A549 (cell line): ENCODE measurements at regions not wholly inside any gene's neighbourhood (a gene's known extent, or its start where the extent isn't known, plus 50 kb on each side); places are given as distances from the start of the nearest gene placed in this dataset.

Experiments used
- ATAC-seq, 2 experiments: fragments of 200-7000 bp in 1 of 2; fragments of >200 bp in 1 of 2; cut with Nextera tagmentation in 1 of 2; cut with Tn5 transposase in 1 of 2; 3 replicates each; pipeline versions ENCODE4 v1.8.0 to v1.9.1; 2018 to 2020; ENCODE audit warnings: mild to moderate bottlenecking in 1 of 2, moderate library complexity in 1 of 2
- CTCF ChIA-PET: fragments of 300-600 bp; sonication (Branson Sonifier 250); formaldehyde crosslinking; extraction: SDS; loops from one replicate; lab custom pipeline; 2021; ENCODE audit warnings: antibody characterized with exemption, inconsistent platforms; lab: Yijun Ruan, JAX
- POLR2A ChIA-PET: fragments of 350-600 bp; formaldehyde crosslinking; extraction: SDS; loops from one replicate; lab custom pipeline; 2021; ENCODE audit warnings: antibody characterized with exemption, inconsistent platforms; lab: Yijun Ruan, JAX
- DNase-seq, 2 experiments: peaks; one replicate each; pipeline versions ENCODE4 v3.0.0 to v3.0.0-alpha.2; 2011 to 2016; ENCODE audit warnings: low read depth in 1 of 2, low spot score in 1 of 2
- FAIRE-seq: peaks from 2 replicates; lab custom pipeline; 2011; peaks lifted over from hg19 to GRCh38; lab: Jason Lieb, UNC
- H3K27ac ChIP-seq, 2 experiments: fragments of >200 bp; sonication (Bioruptor Twin); formaldehyde crosslinking; 3 replicates each; pipeline ENCODE4 v1.5.1; 2016 to 2017
- H3K4me1 ChIP-seq: fragments of >200 bp; sonication (Bioruptor Twin); formaldehyde crosslinking; 3 replicates; pipeline ENCODE4 v1.6.1; 2016
- H3K4me2 ChIP-seq: fragments of >200 bp; sonication (Bioruptor Twin); formaldehyde crosslinking; 3 replicates; pipeline ENCODE4 v1.6.1; 2016
- H3K4me3 ChIP-seq: fragments of >200 bp; sonication (Bioruptor Twin); formaldehyde crosslinking; 3 replicates; pipeline ENCODE4 v1.5.1; 2016
- H3K9me3 ChIP-seq: fragments of >200 bp; sonication (Bioruptor Twin); formaldehyde crosslinking; 3 replicates; pipeline ENCODE4 v1.6.1; 2016
- CBX2 ChIP-seq: fragments of 200-600 bp; sonication (generic); IDR thresholded peaks from 2 replicates; pipeline ENCODE4 v1.6.1; 2016; ENCODE audit warnings: low read depth, mild to moderate bottlenecking, borderline replicate concordance
- CHD4 ChIP-seq: fragments of 200-600 bp; sonication (generic); IDR thresholded peaks from 2 replicates; pipeline ENCODE4 v1.6.1; 2016; ENCODE audit warnings: antibody characterized with exemption, mild to moderate bottlenecking, borderline replicate concordance
- EP300 ChIP-seq, 2 experiments: fragments of >200 bp; sonication (Bioruptor Twin); formaldehyde crosslinking; IDR thresholded peaks; 2 replicates in 1 of 2; 3 replicates in 1 of 2; pipeline ENCODE4 v1.6.1; 2016 to 2017
- ESRRA ChIP-seq: fragments of 150-350 bp; IDR thresholded peaks from 2 replicates; pipeline ENCODE4 v1.6.1; 2014; ENCODE audit warnings: mild to moderate bottlenecking, low read length, borderline replicate concordance
- FOSL2 ChIP-seq, 2 experiments: fragments of 450-650 bp in 1 of 2; fragments of >200 bp in 1 of 2; sonication (Bioruptor Twin) in 1 of 2; formaldehyde crosslinking; IDR thresholded peaks; 2 replicates each; pipeline versions ENCODE4 v1.5.0 to v1.6.1; 2016 to 2020; ENCODE audit warnings: mild to moderate bottlenecking in 1 of 2, moderate library complexity in 1 of 2
- GATA3 ChIP-seq: IDR thresholded peaks from 2 replicates; pipeline ENCODE4 v1.6.1; 2012; ENCODE audit warnings: borderline replicate concordance
- HOXB5 ChIP-seq: fragments of 250-450 bp; sonication (Bioruptor Pico); IDR thresholded peaks from 2 replicates; pipeline ENCODE4 v1.5.0; 2020; ENCODE audit warnings: mild to moderate bottlenecking, moderate library complexity
- JUN ChIP-seq, 2 experiments: fragments of >200 bp; sonication (Bioruptor Twin); formaldehyde crosslinking; IDR thresholded peaks; 2 replicates in 1 of 2; 3 replicates in 1 of 2; pipeline ENCODE4 v1.6.1; 2016 to 2017
- MAFK ChIP-seq: fragments of 450-650 bp; IDR thresholded peaks from 2 replicates; pipeline ENCODE4 v1.6.1; 2014; ENCODE audit not compliant: partially characterized antibody
- NPAS2 ChIP-seq: fragments of 250-450 bp; sonication (Bioruptor Pico); IDR thresholded peaks from 2 replicates; pipeline ENCODE4 v1.8.0; 2022; ENCODE audit warnings: mild to moderate bottlenecking, moderate library complexity, borderline replicate concordance
- RFX5 ChIP-seq: fragments of 450-650 bp; IDR thresholded peaks from 2 replicates; pipeline ENCODE4 v1.7.1; 2014; ENCODE audit warnings: antibody characterized with exemption, mild to moderate bottlenecking, moderate library complexity
- ZSCAN20 ChIP-seq: fragments of 250-450 bp; sonication (Bioruptor Pico); IDR thresholded peaks from 2 replicates; pipeline ENCODE4 v1.8.0; 2022; ENCODE audit warnings: mild to moderate bottlenecking, moderate library complexity
- WGBS: methylation state at CpG from one replicate; pipeline ENCODE4 v1.1.6; 2017; ENCODE audit errors: missing lambda C conversion rate; 5-methylcytosine and 5-hydroxymethylcytosine counted together
- TF ChIP-seq, protein P1 (sequence below): IDR thresholded peaks from 2 replicates; pipeline ENCODE4 v1.6.1; 2012; ENCODE audit warnings: low read depth, borderline replicate concordance
- TF ChIP-seq, protein P2 (sequence below): fragments of 200-600 bp; sonication (generic); IDR thresholded peaks from 2 replicates; pipeline ENCODE4 v1.6.1; 2016; ENCODE audit warnings: antibody characterized with exemption, mild to moderate bottlenecking, moderate library complexity
- TF ChIP-seq, protein P3 (sequence below): fragments of >200 bp; sonication (Bioruptor Twin); formaldehyde crosslinking; IDR thresholded peaks from 3 replicates; pipeline ENCODE4 v1.5.1; 2016

DNA sequence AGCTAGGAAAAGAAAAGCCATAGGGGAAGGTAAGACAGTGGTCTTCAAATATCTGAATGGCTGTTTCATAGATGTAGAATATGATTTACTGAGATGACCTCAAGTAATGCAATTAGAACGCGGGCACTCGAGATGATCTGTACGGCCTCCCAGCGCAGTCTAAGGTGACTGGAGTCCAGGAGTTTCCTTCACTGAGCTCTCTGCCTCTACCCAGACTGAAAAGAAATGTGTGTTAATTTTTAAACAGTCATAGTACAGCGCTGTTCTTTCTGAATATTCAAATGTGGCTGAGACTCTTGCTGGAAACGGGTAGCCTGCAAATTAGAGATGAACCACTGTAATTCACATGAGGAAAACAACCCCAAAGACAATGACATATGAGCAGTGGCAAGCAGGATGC is 562.4 kb upstream of the AUTS2 start:
- ChIA-PET POLR2A (no interaction called here), CTCF (no interaction called here)
- H3K27ac ChIP-seq: no peak overlapping the region
- H3K4me1 ChIP-seq: no peaks in the 10 kb centered on the region
- no peaks in the 10 kb centered on the region for H3K9me3 ChIP-seq
- no peak overlapping the region for H3K4me3 ChIP-seq
- no peak for FAIRE-seq
- no peak for ATAC-seq
- TF ChIP-seq CHD4: no peak
- no peak for TF ChIP-seq GATA3
- TF ChIP-seq NPAS2 (CRISPR knock-in tag): no peak
- TF ChIP-seq HOXB5 (CRISPR knock-in tag): no peak
- TF ChIP-seq MAFK: no peak
- DNase-seq: no peak
- 75% methylated on average over 7 of the region's 7 CpGs for WGBS
- no peak overlapping the region for H3K4me2 ChIP-seq

DNA sequence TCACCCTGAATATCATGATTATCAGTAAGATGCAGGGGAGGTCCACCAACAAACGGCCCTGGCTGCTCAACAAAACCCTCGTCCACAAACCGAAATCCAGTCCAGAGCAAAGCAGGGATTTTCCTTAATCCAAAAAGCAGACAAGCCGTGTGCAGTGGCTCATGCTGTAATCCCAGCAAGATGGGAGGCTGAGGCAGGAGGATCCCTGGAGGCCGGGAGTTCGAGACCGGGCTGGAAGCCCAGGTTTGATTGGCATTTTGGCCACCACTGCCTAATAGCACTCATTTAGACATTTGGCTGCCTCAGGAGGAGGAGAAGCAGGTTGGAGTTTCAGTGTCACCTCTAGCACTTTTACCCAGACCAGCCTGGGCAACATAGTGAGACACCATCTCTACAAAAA is 562.0 kb upstream of the AUTS2 start:
- ATAC-seq (no peak), DNase-seq (no peak), FAIRE-seq (no peak)
- Histone ChIP-seq H3K4me2 (no peak overlapping the region), H3K9me3 (no peaks in the 10 kb centered on the region), H3K4me1 (no peaks in the 10 kb centered on the region), H3K27ac (no peak overlapping the region), H3K4me3 (no peak overlapping the region)
- ChIA-PET CTCF (no interaction called here), POLR2A (no interaction called here)
- 44% methylated on average over 7 of the region's 7 CpGs for WGBS
- TF ChIP-seq, protein P1, sequence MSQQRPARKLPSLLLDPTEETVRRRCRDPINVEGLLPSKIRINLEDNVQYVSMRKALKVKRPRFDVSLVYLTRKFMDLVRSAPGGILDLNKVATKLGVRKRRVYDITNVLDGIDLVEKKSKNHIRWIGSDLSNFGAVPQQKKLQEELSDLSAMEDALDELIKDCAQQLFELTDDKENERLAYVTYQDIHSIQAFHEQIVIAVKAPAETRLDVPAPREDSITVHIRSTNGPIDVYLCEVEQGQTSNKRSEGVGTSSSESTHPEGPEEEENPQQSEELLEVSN: no peak
- no peak for TF ChIP-seq ZSCAN20 (CRISPR knock-in tag)
- no peak for TF ChIP-seq FOSL2 (IDR thresholded peaks at IDR 0.05)
- TF ChIP-seq FOSL2 (CRISPR knock-in tag; IDR thresholded peaks at IDR 0.05): no peak
- TF ChIP-seq ESRRA: no peak
- no peak for TF ChIP-seq RFX5
- TF ChIP-seq, protein P2, sequence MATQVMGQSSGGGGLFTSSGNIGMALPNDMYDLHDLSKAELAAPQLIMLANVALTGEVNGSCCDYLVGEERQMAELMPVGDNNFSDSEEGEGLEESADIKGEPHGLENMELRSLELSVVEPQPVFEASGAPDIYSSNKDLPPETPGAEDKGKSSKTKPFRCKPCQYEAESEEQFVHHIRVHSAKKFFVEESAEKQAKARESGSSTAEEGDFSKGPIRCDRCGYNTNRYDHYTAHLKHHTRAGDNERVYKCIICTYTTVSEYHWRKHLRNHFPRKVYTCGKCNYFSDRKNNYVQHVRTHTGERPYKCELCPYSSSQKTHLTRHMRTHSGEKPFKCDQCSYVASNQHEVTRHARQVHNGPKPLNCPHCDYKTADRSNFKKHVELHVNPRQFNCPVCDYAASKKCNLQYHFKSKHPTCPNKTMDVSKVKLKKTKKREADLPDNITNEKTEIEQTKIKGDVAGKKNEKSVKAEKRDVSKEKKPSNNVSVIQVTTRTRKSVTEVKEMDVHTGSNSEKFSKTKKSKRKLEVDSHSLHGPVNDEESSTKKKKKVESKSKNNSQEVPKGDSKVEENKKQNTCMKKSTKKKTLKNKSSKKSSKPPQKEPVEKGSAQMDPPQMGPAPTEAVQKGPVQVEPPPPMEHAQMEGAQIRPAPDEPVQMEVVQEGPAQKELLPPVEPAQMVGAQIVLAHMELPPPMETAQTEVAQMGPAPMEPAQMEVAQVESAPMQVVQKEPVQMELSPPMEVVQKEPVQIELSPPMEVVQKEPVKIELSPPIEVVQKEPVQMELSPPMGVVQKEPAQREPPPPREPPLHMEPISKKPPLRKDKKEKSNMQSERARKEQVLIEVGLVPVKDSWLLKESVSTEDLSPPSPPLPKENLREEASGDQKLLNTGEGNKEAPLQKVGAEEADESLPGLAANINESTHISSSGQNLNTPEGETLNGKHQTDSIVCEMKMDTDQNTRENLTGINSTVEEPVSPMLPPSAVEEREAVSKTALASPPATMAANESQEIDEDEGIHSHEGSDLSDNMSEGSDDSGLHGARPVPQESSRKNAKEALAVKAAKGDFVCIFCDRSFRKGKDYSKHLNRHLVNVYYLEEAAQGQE: no peak
- no peak for TF ChIP-seq JUN (IDR thresholded peaks at IDR 0.05)
- TF ChIP-seq CBX2: no peak
- TF ChIP-seq, all 56 proteins: peak for 0

DNA sequence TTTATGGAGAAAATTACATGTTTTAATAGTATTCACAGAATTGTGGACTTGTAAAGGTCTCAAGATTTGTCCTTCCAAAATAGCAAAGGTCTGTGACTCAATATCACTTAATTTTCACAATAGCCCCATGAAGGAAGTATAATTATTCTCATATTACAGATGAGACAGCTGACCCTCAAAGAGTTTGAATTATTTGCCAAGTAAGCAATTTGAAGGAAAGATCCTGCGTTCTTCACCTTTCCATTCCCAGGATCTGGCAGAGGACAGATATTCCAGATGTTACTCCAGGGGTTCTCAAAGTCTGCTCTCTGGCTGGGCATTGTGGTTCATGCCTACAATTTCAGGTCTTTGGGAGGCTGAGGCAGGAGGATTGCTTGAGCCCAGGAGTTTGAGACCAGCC is 559.4 kb upstream of the AUTS2 start:
- Histone ChIP-seq H3K4me1 (no peaks in the 10 kb centered on the region), H3K9me3 (peaks cover 7% of the 10 kb centered on the region; the same call in 1 of the 3 replicates), H3K27ac (no peak overlapping the region), H3K4me3 (no peak overlapping the region), H3K4me2 (no peak overlapping the region)
- 73% methylated on average over 1 of the region's 1 CpG for WGBS
- ChIA-PET POLR2A (no interaction called here), CTCF (no interaction called here)
- FAIRE-seq (no peak), DNase-seq (no peak), ATAC-seq (no peak)
- TF ChIP-seq MAFK: peak; percentile 93
- TF ChIP-seq EP300 (IDR thresholded peaks at IDR 0.05): no peak
- no peak for TF ChIP-seq ESRRA
- no peak for TF ChIP-seq NPAS2 (CRISPR knock-in tag)
- TF ChIP-seq CBX2: no peak
- TF ChIP-seq, protein P3, sequence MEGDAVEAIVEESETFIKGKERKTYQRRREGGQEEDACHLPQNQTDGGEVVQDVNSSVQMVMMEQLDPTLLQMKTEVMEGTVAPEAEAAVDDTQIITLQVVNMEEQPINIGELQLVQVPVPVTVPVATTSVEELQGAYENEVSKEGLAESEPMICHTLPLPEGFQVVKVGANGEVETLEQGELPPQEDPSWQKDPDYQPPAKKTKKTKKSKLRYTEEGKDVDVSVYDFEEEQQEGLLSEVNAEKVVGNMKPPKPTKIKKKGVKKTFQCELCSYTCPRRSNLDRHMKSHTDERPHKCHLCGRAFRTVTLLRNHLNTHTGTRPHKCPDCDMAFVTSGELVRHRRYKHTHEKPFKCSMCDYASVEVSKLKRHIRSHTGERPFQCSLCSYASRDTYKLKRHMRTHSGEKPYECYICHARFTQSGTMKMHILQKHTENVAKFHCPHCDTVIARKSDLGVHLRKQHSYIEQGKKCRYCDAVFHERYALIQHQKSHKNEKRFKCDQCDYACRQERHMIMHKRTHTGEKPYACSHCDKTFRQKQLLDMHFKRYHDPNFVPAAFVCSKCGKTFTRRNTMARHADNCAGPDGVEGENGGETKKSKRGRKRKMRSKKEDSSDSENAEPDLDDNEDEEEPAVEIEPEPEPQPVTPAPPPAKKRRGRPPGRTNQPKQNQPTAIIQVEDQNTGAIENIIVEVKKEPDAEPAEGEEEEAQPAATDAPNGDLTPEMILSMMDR: no peak
- no peak for TF ChIP-seq RFX5
